ENCODE measurements at regions not wholly inside any gene's neighbourhood (a gene's known extent, or its start where the extent isn't known, plus 50 kb on each side); places are given as distances from the start of the nearest gene placed in this dataset.

DNA sequence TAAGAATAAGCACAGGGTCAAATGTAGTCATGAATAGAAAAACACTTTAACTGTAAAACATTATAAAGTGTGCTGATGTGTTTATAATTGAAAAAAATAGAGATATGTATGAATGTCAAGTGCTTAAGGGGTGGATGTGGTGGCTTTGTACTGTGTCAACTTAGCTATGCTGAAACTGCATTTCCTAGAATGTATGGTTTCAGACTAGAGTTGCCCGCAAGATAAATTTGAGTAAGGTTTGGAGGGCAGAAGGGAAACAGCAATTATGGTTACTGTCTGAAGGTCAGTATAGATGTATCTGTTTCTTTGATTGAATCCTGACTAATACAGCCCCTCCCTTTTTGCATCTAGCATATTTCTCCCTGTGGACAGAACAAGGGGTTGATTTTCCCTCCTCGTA is 288.1 kb upstream of the MOCS1 start:
- TF ChIP-seq, protein P1, sequence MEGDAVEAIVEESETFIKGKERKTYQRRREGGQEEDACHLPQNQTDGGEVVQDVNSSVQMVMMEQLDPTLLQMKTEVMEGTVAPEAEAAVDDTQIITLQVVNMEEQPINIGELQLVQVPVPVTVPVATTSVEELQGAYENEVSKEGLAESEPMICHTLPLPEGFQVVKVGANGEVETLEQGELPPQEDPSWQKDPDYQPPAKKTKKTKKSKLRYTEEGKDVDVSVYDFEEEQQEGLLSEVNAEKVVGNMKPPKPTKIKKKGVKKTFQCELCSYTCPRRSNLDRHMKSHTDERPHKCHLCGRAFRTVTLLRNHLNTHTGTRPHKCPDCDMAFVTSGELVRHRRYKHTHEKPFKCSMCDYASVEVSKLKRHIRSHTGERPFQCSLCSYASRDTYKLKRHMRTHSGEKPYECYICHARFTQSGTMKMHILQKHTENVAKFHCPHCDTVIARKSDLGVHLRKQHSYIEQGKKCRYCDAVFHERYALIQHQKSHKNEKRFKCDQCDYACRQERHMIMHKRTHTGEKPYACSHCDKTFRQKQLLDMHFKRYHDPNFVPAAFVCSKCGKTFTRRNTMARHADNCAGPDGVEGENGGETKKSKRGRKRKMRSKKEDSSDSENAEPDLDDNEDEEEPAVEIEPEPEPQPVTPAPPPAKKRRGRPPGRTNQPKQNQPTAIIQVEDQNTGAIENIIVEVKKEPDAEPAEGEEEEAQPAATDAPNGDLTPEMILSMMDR (IDR thresholded peaks at IDR 0.05; ENCODE audit: poor library complexity, severe bottlenecking) = no peak
- TF ChIP-seq EP300 (conservative IDR thresholded peaks at IDR 0.05; ENCODE audit: poor library complexity, severe bottlenecking) (no peak), EZH2 (IDR thresholded peaks at IDR 0.05; ENCODE audit: borderline replicate concordance, insufficient read depth, low read length, poor library complexity, severe bottlenecking) (no peak), RAD21 (conservative IDR thresholded peaks at IDR 0.05) (no peak), POLR2AphosphoS5 (IDR thresholded peaks at IDR 0.05) (no peak), TAF1 (IDR thresholded peaks at IDR 0.05; ENCODE audit: low read depth) (no peak)
- TF ChIP-seq, protein P2, sequence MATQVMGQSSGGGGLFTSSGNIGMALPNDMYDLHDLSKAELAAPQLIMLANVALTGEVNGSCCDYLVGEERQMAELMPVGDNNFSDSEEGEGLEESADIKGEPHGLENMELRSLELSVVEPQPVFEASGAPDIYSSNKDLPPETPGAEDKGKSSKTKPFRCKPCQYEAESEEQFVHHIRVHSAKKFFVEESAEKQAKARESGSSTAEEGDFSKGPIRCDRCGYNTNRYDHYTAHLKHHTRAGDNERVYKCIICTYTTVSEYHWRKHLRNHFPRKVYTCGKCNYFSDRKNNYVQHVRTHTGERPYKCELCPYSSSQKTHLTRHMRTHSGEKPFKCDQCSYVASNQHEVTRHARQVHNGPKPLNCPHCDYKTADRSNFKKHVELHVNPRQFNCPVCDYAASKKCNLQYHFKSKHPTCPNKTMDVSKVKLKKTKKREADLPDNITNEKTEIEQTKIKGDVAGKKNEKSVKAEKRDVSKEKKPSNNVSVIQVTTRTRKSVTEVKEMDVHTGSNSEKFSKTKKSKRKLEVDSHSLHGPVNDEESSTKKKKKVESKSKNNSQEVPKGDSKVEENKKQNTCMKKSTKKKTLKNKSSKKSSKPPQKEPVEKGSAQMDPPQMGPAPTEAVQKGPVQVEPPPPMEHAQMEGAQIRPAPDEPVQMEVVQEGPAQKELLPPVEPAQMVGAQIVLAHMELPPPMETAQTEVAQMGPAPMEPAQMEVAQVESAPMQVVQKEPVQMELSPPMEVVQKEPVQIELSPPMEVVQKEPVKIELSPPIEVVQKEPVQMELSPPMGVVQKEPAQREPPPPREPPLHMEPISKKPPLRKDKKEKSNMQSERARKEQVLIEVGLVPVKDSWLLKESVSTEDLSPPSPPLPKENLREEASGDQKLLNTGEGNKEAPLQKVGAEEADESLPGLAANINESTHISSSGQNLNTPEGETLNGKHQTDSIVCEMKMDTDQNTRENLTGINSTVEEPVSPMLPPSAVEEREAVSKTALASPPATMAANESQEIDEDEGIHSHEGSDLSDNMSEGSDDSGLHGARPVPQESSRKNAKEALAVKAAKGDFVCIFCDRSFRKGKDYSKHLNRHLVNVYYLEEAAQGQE (IDR thresholded peaks at IDR 0.05; ENCODE audit: borderline replicate concordance) = no peak

All from neural cell (in vitro differentiated cells).